SK-N-SH (cell line): ENCODE measurements at regions not wholly inside any gene's neighbourhood (a gene's known extent, or its start where the extent isn't known, plus 50 kb on each side); places are given as distances from the start of the nearest gene placed in this dataset.

ENCODE experiments used
- CTCF ChIP-seq: fragments of 200-600 bp; sonication (generic); IDR thresholded peaks from 2 replicates; pipeline ENCODE4 v1.6.1; 2017; ENCODE audit warnings: antibody characterized with exemption, mild to moderate bottlenecking, moderate library complexity
- EP300 ChIP-seq, 2 experiments: IDR thresholded peaks; 2 replicates each; pipeline versions ENCODE4 v1.4.0 to v1.6.1; 2012; ENCODE audit warnings: borderline replicate concordance in 1 of 2, low read depth in 1 of 2, low read length in 1 of 2
- FOXM1 ChIP-seq: IDR thresholded peaks from 2 replicates; pipeline ENCODE4 v1.4.0; 2012; ENCODE audit warnings: low read depth, mild to moderate bottlenecking
- JUND ChIP-seq: IDR thresholded peaks from 2 replicates; pipeline ENCODE4 v1.4.0; 2012
- MEF2A ChIP-seq: IDR thresholded peaks from 2 replicates; pipeline ENCODE4 v1.4.0; 2012; ENCODE audit warnings: low read depth, borderline replicate concordance
- RAD21 ChIP-seq: IDR thresholded peaks from 2 replicates; pipeline ENCODE4 v1.6.1; 2012; ENCODE audit warnings: mild to moderate bottlenecking, low read length
- REST ChIP-seq: IDR thresholded peaks from 2 replicates; pipeline ENCODE4 v1.6.1; 2012; ENCODE audit warnings: mild to moderate bottlenecking, low read depth, low read length, moderate library complexity
- RFX5 ChIP-seq: IDR thresholded peaks from 2 replicates; pipeline ENCODE4 v1.6.1; 2012; ENCODE audit warnings: mild to moderate bottlenecking, improper control_type of control experiment, low read length
- SMC3 ChIP-seq: IDR thresholded peaks from 2 replicates; pipeline ENCODE4 v1.6.1; 2012; ENCODE audit warnings: low read depth, low read length, improper control_type of control experiment
- TAF1 ChIP-seq: IDR thresholded peaks from 2 replicates; pipeline ENCODE4 v1.6.1; 2012; ENCODE audit warnings: low read depth, mild to moderate bottlenecking, low read length, moderate library complexity, borderline replicate concordance
- USF1 ChIP-seq: IDR thresholded peaks from 2 replicates; pipeline ENCODE4 v1.4.0; 2012; ENCODE audit warnings: low read depth, borderline replicate concordance

GRCh38 chrX:34809096-34809495 lies 133.5 kb upstream of the FAM47B start:
- no peak for TF ChIP-seq CTCF
- no peak for TF ChIP-seq RFX5
- TF ChIP-seq EP300 (IDR thresholded peaks at IDR 0.05; ENCODE audit: borderline replicate concordance in 1 of 2, low read depth in 1 of 2, low read length in 1 of 2): no peak
- TF ChIP-seq TAF1: no peak
- no peak for TF ChIP-seq SMC3
- TF ChIP-seq RAD21: no peak
- no peak for TF ChIP-seq USF1
- TF ChIP-seq FOXM1: no peak
- TF ChIP-seq REST: no peak
- no peak for TF ChIP-seq JUND
- TF ChIP-seq MEF2A: no peak
